ENCODE measurements at regions not wholly inside any gene's neighbourhood (a gene's known extent, or its start where the extent isn't known, plus 50 kb on each side); places are given as distances from the start of the nearest gene placed in this dataset.

DNA sequence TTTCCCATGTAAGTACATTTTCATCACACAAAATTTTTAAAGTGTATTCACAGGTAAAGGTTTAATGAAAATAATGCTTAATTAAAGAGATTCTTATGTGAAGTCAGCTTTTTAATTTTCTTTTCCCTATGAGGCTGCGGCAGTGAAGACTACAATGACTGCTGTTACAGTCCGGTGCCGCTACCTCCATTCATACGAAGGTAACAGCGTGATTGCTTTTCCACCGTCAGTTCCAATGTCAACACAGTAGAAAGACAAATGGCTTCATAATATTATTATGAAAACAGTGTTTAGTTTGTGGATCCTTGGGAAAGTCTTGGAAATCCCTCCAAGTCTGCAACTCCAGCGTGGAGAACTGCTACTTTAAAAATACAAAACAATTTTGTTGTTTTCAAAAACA is 254.9 kb upstream of the NRIP1 start:
- Histone ChIP-seq H3K4me1 (ENCODE audit: insufficient read depth, low read length) (no peaks in the 10 kb centered on the region), H3K36me3 (ENCODE audit: insufficient read depth, low read length) (no peaks in the 10 kb centered on the region), H4K20me1 (ENCODE audit: insufficient read depth, low read length) (no peaks in the 10 kb centered on the region), H3K27me3 (ENCODE audit: insufficient read depth, low read length, poor library complexity) (no peaks in the 10 kb centered on the region), H3K4me2 (ENCODE audit: insufficient read depth, low read length) (no peak overlapping the region), H3K9me3 (ENCODE audit: insufficient read depth, low read length, severe bottlenecking) (no peaks in the 10 kb centered on the region), H3K4me3 (ENCODE audit: low read depth in 1 of 2, low read length in 2 of 2) (no peak overlapping the region), H3K27ac (ENCODE audit: low read length) (no peak overlapping the region), H3K79me2 (ENCODE audit: insufficient read depth, low read length) (no peaks in the 10 kb centered on the region), H3K9ac (ENCODE audit: low read depth, low read length) (no peak overlapping the region), H2AFZ (ENCODE audit: low read depth, low read length) (no peak overlapping the region)
- ATAC-seq (ENCODE audit: insufficient read depth, low read depth): no peak
- DNase-seq: no peak
- TF ChIP-seq, protein P1, sequence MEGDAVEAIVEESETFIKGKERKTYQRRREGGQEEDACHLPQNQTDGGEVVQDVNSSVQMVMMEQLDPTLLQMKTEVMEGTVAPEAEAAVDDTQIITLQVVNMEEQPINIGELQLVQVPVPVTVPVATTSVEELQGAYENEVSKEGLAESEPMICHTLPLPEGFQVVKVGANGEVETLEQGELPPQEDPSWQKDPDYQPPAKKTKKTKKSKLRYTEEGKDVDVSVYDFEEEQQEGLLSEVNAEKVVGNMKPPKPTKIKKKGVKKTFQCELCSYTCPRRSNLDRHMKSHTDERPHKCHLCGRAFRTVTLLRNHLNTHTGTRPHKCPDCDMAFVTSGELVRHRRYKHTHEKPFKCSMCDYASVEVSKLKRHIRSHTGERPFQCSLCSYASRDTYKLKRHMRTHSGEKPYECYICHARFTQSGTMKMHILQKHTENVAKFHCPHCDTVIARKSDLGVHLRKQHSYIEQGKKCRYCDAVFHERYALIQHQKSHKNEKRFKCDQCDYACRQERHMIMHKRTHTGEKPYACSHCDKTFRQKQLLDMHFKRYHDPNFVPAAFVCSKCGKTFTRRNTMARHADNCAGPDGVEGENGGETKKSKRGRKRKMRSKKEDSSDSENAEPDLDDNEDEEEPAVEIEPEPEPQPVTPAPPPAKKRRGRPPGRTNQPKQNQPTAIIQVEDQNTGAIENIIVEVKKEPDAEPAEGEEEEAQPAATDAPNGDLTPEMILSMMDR (IDR thresholded peaks at IDR 0.05; ENCODE audit: borderline replicate concordance, extremely low read depth, low read length, poor library complexity, severe bottlenecking): no peak
- no peak for TF ChIP-seq EZH2 (IDR thresholded peaks at IDR 0.05; ENCODE audit: borderline replicate concordance, low read depth, low read length, severe bottlenecking)

DNA sequence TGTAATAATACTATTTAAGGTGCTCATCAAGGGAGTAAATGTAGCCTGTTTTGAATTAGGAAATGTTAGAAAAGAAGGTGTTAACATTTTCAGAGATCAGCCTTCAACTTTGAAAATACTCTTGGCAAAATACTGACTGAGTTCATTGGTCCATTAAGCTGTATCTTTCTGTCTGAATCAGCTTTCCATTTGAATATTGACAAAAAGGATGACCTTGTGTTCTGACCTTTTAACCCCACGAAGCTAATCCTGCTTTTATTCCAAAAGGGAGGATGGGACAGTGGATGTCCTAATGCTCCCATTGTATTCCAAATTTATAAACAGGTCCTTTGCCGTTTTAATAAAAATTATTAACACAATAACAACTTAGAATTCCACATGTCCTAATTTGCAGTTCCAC is 259.7 kb upstream of the NRIP1 start:
- Histone ChIP-seq H4K20me1 (ENCODE audit: insufficient read depth, low read length) (no peaks in the 10 kb centered on the region), H3K4me2 (ENCODE audit: insufficient read depth, low read length) (no peak overlapping the region), H3K27ac (ENCODE audit: low read length) (no peak overlapping the region), H3K4me3 (ENCODE audit: low read depth in 1 of 2, low read length in 2 of 2) (no peak overlapping the region), H2AFZ (ENCODE audit: low read depth, low read length) (no peak overlapping the region), H3K79me2 (ENCODE audit: insufficient read depth, low read length) (no peaks in the 10 kb centered on the region), H3K27me3 (ENCODE audit: insufficient read depth, low read length, poor library complexity) (no peaks in the 10 kb centered on the region), H3K36me3 (ENCODE audit: insufficient read depth, low read length) (no peaks in the 10 kb centered on the region; the same call in 1 of the 2 replicates), H3K9ac (ENCODE audit: low read depth, low read length) (no peak overlapping the region), H3K4me1 (ENCODE audit: insufficient read depth, low read length) (no peaks in the 10 kb centered on the region), H3K9me3 (ENCODE audit: insufficient read depth, low read length, severe bottlenecking) (peaks cover 18% of the 10 kb centered on the region)
- DNase-seq (no peak), ATAC-seq (ENCODE audit: insufficient read depth, low read depth) (no peak)
- TF ChIP-seq EZH2 (IDR thresholded peaks at IDR 0.05; ENCODE audit: borderline replicate concordance, low read depth, low read length, severe bottlenecking): no peak
- TF ChIP-seq, protein P1 (IDR thresholded peaks at IDR 0.05; ENCODE audit: borderline replicate concordance, extremely low read depth, low read length, poor library complexity, severe bottlenecking): no peak

DNA sequence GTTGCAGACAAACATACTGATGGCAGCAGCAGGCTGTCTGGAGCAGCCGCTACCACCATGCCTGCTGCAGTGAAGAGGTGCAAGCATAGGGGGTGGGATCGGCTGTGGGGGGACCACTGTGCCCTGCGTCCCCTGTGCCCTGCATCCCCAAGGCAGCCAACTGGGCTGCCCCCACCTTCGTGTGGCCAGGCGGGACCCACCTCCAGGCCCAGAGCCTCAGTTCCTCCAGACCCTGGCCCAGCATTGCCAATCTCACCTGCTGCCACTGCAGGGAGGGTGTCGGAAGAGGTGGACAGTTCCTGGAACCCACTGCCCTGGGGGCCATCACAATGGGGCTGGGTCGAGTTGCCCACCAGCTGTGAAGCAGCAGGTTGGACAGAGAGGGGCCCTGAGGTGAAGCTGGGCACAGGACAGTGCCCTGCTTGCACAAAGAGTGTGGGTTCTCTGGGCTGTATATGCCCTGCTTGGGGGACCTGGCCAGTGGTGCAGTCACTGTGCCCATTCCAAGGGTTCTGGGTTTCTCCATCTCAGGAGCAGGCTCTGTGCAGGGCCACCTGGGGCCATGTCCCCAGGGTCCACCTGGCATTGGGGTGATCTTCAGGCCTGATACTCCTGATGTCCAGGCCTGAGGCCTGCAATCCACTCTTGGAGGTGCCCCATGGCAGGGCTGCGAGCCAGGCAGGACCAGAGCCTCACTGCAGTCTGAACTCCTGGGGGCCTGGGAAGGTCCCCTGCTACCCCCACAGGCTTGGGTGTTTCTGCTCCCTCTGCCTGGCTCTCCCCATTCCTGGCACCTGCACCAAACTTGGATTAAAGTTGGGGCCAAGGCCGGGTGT is 261.4 kb upstream of the NRIP1 start:
- TF ChIP-seq EZH2 (IDR thresholded peaks at IDR 0.05; ENCODE audit: borderline replicate concordance, low read depth, low read length, severe bottlenecking): no peak
- TF ChIP-seq, protein P1 (IDR thresholded peaks at IDR 0.05; ENCODE audit: borderline replicate concordance, extremely low read depth, low read length, poor library complexity, severe bottlenecking): no peak
- Histone ChIP-seq H2AFZ (ENCODE audit: low read depth, low read length) (no peak overlapping the region), H3K4me3 (ENCODE audit: low read depth in 1 of 2, low read length in 2 of 2) (no peak overlapping the region), H4K20me1 (ENCODE audit: insufficient read depth, low read length) (no peaks in the 10 kb centered on the region), H3K9ac (ENCODE audit: low read depth, low read length) (no peak overlapping the region), H3K79me2 (ENCODE audit: insufficient read depth, low read length) (no peaks in the 10 kb centered on the region), H3K27me3 (ENCODE audit: insufficient read depth, low read length, poor library complexity) (no peaks in the 10 kb centered on the region), H3K9me3 (ENCODE audit: insufficient read depth, low read length, severe bottlenecking) (peaks cover 18% of the 10 kb centered on the region), H3K36me3 (ENCODE audit: insufficient read depth, low read length) (no peaks in the 10 kb centered on the region; the same call in 1 of the 2 replicates), H3K27ac (ENCODE audit: low read length) (no peak overlapping the region), H3K4me2 (ENCODE audit: insufficient read depth, low read length) (no peak overlapping the region), H3K4me1 (ENCODE audit: insufficient read depth, low read length) (no peaks in the 10 kb centered on the region)
- ATAC-seq (ENCODE audit: insufficient read depth, low read depth): no peak
- no peak for DNase-seq

All from DND-41 (cell line).